GM18909 (cell line): ENCODE measurements at regions not wholly inside any gene's neighbourhood (a gene's known extent, or its start where the extent isn't known, plus 50 kb on each side); places are given as distances from the start of the nearest gene placed in this dataset.
"Not testable (repeated sequence)": the region's sequence is repeated elsewhere in the genome, so short reads cannot be mapped to it uniquely, and the experiment has no call there.

Experiments
- ATAC-seq: cut with Tn5 transposase; IDR thresholded peaks from one replicate; pipeline ENCODE4 v1.9.1; 2021; ENCODE audit warnings: mild to moderate bottlenecking; ENCODE audit not compliant: unreplicated experiment, poor library complexity

DNA sequence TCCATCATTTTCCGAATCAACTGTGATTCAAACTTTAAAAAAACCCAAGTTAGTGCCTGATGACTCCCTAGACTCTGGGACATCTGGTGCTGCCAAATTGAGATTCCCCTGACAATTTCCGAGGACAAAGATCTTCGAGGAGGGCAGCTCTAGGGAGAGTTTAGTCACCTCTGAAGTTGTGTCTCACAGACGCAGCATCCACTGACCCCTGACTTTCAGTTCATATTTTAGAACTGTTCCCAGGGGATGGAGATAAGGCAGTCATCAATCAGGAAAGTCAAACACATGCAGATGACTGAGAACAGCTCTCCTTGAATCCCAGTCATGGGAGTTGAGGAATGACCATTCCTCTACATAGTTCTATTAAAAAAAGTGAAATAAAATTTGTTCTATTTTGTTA, 643.9 kb downstream of the TRIML1 start:
- no peak for ATAC-seq

DNA sequence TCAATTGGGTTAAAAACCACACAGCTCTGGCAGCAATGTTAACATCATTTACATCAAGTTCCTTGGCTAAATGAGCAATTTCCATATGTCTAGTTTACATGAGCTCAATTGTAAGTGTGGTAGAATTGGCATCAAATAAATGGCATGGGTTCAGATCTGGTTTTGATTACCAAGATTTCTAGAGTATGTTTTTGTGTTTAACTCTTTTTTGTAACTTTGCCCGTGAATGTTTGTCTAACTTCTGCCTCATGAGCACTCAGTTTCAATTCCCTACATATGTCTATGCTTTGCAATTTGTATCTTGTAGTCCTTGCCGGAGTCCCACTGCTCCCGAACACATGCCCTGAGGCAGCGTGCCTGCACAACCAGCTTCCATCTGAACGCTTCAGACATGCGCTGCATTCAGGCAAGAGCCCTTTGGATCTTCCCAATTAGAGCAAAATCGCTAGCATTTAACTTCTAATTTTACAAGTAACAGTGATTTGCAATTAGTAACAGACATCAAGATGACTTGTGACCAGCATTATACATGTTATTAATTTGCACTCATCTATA, 644.4 kb downstream of the TRIML1 start:
- ATAC-seq: no peak

DNA sequence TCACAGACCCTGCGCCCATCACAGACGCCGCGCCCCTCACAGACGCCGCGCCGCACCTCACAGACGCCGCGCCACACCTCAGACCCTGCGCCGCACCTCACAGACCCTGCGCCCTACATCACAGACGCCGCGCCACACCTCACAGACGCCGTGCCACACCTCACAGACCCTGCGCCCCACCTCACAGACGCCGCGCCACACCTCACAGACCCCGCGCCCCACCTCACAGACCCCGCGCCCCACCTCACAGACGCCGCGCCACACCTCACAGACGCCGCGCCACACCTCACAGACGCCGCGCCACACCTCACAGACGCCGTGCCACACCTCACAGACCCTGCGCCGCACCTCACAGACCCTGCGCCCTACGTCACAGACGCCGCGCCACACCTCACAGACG, 657.4 kb downstream of the TRIML1 start:
- ATAC-seq: not testable (repeated sequence)

DNA sequence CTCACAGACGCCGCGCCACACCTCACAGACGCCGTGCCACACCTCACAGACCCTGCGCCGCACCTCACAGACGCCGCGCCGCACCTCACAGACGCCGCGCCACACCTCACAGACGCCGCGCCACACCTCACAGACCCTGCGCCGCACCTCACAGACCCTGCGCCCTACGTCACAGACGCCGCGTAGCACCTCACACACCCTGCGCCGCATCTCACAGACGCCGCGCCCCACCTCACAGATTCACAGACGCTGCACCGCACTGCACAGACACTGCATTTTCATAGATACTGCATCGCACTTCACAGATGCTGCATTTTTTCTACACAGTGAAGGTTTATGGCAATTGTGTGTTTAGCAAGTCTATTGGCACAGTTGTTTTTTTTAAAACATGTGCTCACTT, 657.8 kb downstream of the TRIML1 start:
- not testable (repeated sequence) for ATAC-seq

DNA sequence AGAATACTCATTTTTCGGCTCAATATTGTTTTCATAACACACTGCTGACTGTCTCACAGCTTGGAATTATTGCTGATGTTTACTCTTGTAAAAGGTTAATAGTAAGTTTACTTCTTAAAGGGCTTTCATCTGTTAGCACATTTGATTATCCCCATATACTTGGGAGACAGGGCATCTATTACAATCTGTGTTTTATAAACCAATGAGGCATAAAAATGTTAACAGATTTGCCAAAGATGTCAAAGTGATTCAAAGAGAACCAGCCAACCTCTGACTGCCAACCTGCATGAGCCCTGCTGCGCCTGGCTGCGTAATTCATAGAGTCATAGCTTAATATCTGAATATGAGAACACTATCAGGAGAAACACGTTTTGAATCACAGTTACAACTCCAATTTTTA, 665.6 kb downstream of the TRIML1 start:
- no peak for ATAC-seq

DNA sequence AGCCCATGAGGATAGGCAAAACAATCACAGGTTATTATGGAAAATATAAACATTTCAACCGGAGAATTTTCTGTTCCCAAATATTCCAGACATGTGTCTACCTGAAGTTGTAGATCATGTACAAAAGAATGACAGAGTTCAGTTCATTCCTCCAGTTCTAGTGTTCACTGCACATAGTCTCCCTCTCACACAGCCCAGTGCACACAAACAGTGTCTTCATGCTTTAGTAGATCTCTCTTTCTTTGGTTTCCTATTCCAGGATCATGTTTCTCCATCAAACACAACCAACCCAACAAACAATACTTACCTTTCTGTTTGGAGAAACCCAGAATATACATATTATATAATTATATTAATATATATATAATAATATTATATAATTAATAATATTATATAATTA, 671.9 kb downstream of the TRIML1 start:
- no peak for ATAC-seq

DNA sequence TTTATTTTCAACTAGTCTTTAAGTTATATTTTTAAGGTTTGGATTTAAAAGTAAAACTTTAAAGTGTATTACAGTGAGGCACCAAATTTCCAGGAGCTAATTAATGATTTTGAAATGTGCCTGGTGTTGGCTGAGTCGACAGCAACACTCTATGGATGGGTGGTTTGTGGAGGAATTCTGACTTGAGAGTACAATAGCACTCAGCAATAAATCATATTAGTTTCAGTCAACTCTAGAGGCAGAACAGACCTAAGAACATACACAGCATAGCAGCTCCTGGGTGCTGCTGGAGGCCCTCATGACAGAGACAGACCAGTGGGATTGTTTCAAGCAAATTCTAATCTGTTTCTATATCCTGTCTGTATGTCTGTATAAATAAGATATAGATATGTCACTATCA, 673.4 kb downstream of the TRIML1 start:
- ATAC-seq: no peak

DNA sequence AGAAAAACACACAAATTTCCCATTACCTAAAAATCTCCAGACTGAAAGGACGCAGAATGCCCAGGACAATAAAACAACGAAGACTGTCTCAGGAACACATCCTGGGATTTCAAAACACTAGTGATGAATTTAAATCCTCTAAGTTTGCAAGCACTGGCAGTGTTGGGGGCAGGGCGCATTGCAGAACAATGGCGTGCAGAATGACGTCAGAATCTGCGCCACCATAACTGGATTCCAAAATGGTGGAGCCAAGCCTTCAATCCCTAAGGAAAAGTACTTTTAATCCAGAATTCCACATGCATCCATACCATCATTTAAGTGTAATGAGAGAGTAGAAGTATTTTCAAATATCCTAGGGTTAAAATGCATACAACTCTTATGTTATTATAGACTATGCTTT, 679.1 kb downstream of the TRIML1 start:
- no peak for ATAC-seq

DNA sequence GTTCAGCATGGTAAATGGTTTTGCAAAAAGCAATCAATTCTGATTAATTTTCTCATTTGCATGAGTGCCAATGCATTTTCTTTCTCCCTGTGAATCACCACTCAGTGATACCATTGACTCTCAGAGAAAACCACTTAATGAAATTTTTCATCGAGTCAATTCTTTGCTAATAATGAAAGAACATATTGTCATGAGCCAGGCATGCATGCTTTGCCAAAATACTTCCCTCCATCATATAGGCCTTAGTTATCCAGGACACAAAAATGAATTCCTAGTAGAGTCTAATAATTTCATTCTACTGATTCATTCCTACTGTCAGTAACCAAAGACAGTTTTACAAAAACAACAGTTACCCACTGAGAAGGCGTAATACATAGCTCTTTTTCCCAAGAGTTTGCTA, 680.0 kb downstream of the TRIML1 start:
- no peak for ATAC-seq

DNA sequence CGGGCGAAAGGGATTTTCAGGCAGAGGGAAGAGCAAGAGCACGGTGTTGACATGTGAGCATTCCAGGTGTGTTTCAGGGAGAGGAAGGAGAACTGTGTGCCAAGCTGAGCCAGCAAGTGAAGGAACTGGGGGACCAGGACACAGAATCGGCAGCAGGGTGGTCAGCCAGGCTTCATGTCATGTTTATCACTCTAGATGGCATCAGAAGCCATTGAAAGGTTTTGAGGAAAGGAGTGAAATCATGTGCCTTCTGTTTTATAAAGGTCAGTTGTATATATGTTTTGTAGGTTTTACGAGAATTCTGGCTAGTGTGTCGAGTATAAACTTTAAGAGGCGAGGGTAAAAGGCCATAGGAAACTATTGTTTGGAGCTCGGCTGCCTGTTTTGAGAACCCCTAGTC, 682.3 kb downstream of the TRIML1 start:
- ATAC-seq: no peak

DNA sequence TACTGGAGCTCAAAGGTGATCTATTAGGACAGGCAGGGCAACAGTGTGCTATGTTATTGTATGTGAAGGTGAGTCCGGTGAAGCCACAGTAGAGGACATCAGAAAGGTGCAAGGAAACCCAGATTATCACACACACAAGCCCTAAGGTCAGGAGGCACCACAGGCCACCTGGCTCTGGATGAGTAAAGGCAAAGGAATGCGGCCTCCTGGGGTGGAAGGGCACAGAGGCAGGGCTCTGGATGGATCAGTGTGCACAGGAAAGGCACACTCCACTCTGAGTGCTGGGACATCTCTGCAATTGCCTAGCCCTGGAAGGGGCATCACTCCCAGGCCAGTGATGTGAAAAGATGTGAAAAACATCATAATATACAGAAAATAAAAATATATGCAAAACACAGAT, 683.5 kb downstream of the TRIML1 start:
- ATAC-seq: no peak

DNA sequence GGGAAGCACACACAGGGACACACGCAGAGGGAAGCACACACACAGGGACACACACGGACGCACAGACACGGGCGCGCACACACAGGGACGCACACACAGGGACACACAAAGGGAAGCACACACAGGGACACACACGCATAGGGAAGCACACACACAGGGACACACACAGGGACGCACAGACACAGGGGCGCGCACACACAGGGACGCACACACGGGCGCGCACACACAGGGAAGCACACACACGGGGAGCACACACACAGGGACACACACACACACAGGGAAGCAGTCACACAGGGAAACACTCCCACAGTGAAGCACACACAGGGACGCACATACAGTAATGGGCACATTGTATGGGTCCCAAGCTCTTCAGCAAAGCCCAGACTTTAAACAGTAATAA, 685.3 kb downstream of the TRIML1 start:
- ATAC-seq: no peak

DNA sequence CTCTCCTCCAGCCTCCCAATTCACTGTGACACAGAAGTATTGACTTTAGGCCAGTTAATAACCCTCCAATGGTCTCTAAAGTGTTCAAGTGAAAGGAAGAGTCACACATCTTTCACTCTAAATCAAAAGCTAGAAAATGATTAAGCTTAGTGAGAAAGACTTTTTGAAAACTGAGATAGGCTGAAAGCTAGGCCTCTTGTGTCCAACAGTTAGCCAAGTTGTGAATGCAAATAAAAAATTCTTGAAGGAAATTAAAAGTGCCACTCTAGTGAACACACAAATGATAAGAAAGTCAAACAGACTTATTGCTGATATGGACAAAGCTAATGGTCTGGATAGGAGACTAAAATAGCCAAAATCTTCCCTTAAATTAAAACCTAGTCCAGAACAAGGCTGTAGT, 687.2 kb downstream of the TRIML1 start:
- no peak for ATAC-seq

DNA sequence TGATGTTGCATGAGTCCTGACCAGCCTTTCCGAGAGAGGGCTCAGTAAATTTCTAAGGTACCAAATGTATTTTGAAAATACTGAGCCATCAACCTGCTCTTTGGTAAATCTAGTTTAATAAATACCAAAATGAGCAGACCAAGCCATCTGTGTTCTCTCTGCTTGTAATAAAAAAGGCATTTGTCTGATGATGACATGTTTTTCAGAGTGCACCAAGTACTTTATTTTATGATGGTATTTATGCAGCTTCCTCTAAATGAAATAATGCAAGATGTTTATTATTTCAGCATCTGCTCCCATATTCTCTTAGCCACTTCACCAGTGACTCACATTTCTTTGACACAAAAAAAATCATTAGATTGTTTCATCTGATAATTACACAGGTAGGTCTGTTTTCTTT, 700.5 kb downstream of the TRIML1 start:
- no peak for ATAC-seq

DNA sequence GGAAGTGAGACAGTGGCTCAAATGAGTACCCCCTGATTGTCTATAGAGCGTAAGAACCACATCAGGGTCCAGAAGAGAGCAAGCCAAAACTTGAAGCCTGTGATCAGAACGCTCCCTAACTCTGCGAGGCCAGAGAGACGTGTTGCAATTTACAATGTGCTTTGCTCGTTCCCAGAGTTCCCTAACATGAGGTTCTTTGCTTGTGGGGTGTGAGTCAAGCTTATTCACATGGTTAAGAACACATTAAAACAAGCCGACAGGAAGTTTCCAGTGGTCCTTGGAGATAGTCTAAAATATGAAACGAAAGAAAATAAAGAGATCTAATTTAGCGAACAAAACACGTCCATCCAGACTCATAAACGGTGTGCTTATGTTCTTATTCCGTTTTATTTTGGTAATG, 702.3 kb downstream of the TRIML1 start:
- no peak for ATAC-seq

DNA sequence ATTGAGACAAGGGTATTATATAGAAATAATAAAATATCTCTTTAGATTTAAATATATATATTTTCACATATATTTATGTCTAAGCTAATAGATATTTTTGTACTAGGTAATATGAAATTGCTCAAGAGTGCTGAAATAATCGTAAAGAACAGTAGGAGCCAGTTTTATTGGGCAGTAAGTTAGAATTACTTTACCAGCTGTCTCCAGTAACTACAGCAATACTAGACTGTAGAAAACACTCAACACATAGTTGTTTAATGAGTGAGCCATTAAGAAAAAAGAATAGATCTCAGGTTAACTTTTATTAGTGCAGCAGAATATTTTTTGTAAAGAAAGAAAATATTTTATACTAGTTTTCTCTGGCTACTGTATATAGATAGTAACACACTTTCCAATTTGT, 715.2 kb downstream of the TRIML1 start:
- no peak for ATAC-seq

DNA sequence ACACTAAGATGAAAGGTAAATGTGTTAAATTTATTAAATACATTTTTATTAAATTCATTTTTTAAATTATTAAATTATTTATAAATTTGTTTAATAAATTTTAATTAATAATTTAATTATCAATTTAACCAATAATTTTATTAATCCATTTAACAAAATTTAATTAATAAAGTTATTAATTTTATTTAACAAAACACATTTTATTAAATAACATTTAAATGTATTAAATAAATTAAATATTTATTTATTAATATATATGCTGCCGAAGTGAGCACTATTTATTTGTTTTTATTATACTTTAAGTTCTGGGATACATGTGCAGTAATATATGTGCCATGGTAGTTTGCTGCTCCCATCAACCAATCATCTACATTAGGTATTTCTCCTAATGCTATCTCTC, 719.5 kb downstream of the TRIML1 start:
- ATAC-seq: no peak

DNA sequence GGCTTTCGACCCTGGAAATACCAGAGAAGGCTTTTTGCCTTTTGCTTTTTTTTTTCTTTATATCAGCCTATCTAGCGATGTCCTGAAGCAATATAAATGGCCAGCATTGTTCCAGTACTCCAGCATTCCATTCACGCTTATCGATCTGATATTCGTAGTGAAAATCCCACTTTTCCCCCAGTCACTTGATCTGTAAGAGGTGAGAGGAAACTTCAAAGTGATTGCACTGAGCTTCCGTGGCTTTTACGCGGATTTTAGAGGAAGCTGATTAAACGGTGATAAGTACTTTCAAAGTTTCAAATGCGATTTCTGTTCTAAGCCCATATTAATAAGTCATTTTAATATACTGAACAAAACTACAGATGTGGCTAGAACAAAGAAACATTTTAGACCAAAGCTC, 725.5 kb downstream of the TRIML1 start:
- no peak for ATAC-seq

DNA sequence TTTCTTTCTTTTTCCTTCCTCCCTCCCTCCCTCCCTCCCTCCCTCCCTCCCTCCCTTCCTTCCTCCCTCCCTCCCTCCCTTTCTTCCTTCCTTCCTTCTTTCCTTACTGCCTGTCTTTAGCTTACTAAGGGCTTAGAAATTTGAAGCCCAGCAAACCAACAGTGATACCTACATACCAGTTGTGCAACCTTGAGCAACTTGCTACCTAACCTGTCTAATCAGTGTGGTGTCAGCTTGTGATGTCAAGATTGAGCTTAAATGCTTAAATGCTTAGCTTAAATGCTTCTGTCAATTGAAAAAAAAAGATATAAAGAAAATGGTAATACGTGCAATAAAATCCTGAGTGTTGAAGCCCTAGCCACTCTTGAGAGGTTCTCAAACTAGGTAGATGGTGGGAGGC, 728.6 kb downstream of the TRIML1 start:
- ATAC-seq: no peak

DNA sequence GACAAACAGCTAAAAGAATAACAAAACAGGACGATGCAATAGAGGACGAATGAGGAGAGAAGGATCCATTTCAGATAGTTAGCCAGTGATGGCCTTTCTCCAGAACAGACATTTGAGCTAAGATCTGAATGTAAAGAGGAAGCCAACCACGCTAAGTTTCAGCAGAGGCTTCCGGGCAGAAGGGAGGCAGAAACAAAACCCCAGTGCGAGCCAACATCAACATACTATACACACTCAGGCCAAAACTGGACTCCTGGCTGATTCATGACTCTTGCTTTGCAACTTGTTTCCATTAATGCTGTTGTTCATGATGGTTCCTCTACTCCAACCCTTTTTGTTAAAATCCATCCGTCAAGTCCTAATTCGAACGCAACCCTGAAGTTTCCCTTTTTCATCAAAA, 730.3 kb downstream of the TRIML1 start:
- no peak for ATAC-seq

DNA sequence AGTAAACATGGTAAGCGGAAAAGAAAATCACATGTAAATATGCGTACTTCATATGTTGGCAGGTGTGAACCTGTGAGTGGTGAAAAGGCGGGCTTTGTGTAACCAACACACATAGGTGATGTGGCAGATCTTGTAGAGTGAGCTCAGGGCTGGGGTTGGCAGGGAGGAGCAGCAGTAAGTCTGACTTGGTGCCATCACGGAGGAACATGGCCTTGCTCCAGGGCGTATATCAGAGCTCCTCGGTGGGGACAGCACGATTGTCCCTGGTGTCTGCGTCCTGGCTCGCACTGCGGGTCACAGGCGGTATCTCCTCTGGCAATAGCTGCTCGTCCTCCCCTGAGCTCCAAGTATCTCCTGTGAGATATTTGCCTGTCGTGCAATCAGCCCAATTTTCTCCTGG, 733.6 kb downstream of the TRIML1 start:
- ATAC-seq: no peak

DNA sequence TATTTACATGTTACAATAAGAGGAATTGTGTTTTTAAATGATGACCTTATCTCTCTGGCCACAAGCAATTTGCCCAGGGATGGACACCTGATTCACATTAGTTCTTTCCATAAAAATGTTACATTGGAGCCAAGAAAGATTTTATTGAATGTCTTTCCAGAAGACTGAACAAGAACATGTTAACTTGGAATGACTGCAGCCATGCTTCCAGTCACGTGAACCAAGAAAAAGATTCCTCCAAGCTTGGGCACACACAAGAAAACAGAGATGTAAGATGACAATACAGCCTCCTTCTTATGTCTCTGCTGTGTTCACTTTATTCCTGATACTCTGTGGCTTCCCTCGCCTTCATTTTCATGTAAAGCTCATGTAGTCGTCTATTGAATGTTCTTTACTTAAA, 737.6 kb downstream of the TRIML1 start:
- no peak for ATAC-seq

DNA sequence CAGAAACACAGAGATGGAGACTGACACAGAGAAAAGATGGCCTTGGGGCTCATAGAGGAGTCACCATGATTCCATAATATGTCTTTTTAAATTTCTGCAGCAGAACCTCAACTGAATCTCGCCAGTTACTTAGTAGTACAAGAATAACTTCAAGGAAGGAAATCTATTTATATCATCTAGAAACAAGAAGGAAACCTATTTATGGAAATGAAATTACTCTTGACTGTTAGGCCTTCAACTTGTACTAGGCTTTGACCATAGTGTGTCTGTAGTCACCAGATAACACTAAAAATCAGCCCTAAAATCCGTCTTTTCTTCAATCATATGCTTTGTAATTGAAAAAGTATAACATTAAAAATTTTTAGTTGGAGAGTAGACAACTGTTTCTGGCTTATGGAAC, 740.4 kb downstream of the TRIML1 start:
- no peak for ATAC-seq
